ENCODE measurements at regions not wholly inside any gene's neighbourhood (a gene's known extent, or its start where the extent isn't known, plus 50 kb on each side); places are given as distances from the start of the nearest gene placed in this dataset.
"Not testable (repeated sequence)": the region's sequence is repeated elsewhere in the genome, so short reads cannot be mapped to it uniquely, and the experiment has no call there.

DNA sequence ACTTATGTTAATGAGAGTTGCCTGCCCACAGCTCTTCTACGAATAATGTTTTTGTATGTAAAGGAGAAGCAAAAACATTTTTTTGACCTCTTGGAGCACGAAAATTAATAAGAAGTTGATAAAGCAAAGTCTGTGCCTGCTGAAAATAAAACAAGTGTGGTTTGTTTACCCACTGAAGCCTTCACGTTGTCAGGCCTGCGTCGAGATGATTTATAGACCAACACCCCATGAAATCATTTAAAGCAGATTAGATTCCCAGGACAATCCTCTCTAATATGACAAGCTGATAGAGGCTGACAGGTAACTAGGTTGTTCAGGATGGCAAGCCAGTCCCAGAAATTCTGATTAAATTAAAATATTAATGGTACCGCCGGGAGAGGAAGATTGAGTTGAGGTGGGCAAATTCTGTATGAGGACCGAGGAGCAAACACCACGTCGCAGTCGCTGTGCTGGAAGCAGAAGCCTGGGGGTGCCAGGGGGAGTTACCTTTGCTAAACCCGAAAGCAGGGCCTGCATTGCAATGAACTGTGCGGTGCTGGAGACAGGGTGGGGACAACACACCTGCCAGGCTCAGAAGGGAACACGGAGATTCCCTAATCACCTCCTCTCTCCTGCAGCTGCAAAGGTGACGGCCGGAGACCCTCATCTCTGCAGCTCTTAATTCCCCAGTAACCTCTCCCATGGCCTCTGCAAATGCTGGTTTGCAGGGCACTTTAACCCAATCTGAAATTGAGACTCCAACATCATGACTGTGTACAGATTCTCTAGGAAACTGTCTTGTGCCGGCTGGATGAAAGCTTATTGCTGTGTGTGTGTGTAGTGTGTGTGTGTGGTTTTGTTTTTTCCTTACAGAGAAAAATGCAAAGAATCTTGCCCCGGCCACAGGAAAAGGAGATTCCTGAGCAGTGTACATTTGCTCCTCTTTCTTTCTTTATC lies 2805.9 kb downstream of the RPIA start:
- H3K36me3 ChIP-seq (replicated peaks in 1 of 2); intact Hi-C loops (cut with DNase I); H3K27ac ChIP-seq; H3K27me3 ChIP-seq; H3K4me1 ChIP-seq (replicated peaks in 1 of 2); H3K4me3 ChIP-seq; H3K9me3 ChIP-seq (replicated peaks in 1 of 3); DNase-seq: not testable (repeated sequence)
- WGBS, 4 donors: 40 to 70% (median 56%) methylated on average over 7 to 12 of the region's 18 CpGs

DNA sequence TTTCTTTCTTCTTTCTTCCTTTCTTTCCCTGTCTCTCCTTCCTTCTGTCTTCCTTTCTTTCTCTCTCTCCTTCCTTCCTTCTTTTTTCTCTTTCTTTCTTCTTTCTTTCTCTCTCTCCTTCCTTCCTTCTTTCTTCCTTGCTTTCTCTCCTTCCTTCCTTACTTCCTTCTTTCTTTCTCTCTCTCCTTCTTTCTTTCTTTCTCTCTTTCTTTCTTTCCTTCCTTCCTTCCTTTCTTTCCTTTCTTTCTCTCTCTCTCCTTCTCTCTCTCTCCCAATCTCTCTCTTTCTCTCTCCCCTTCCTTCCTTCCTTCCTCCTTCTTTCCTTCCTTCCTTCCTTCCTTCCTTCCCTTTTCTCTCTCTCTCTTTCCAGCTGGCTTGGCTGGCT lies 2806.6 kb downstream of the RPIA start:
- H3K27ac ChIP-seq; H3K4me1 ChIP-seq (replicated peaks in 1 of 2); H3K27me3 ChIP-seq; DNase-seq; intact Hi-C loops (cut with DNase I); H3K4me3 ChIP-seq; H3K36me3 ChIP-seq (replicated peaks in 1 of 2); H3K9me3 ChIP-seq (replicated peaks in 1 of 3): not testable (repeated sequence)

DNA sequence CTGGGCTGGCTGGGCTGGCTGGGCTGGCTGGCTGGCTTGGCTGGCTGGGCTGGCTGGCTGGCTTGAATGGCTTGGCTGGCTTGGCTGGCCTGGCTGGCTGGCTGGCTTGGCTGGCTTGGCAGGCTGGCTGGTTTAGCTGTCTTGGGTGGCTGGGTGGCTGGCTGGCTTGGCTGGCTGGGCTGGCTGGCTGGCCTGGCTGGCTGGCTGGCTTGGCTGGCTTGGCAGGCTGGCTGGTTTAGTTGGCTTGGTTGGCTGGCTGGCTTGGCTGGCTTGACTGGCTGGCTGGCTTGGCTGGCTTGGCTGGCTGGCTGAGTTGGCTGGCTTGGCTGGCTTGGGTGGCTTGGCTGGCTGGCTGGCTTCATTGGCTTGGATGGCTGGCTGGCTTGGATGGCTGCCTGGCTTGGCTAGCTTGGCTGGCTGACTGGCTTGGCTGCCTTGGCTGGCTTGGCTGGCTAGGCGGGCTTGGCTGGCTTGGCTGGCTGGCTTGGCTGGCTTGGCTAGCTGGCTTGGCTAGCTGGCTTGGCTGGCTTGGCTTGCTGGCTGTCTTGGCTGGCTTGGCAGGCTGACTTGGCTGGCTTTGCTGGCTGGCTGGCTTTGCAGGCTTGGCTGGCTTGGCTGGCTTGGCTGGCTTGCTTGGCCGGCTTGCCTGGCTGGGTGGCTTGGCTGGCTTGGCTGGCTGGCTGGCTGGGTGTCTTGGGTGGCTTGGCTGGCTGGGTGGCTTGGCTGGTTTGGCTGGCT lies 2807.2 kb downstream of the RPIA start:
- DNase-seq: peak in 1 of 7 donors; percentile 41
- 84 to 100% (median 93%) methylated on average over 2 of the region's 2 CpGs for WGBS, 4 donors
- H3K4me3 ChIP-seq; H3K36me3 ChIP-seq (replicated peaks in 1 of 2); intact Hi-C loops (cut with DNase I); H3K9me3 ChIP-seq (replicated peaks in 1 of 3); H3K27ac ChIP-seq; H3K4me1 ChIP-seq (replicated peaks in 1 of 2); H3K27me3 ChIP-seq: not testable (repeated sequence)

DNA sequence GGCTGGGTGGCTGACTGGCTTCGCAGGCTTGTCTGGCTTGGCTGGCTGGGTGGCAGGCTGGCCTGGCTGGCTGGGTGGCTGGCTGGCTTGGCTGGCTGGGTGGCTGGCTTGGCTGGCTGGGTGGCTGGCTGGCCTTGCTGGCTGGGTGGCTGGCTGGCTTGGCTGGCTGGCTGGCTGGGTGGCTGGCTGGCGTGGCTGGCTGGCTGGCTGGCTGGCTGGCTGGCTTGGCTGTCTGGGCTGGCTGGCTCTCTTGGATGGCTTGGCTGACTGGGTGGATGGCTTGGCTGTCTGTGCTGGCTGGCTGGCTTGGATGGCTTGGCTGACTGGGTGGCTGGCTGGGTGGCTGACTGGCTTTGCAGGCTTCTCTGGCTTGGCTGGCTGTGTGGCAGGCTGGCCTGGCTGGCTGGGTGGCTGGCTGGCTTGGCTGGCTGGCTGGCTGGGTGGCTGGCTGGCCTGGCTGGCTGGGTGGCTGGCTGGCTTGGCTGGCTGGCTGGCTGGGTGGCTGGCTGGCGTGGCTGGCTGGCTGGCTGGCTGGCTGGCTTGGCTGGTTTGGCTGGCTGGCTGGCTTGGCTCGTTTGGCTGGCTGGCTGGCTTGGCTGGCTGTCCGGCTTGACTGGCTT lies 2808.1 kb downstream of the RPIA start:
- H3K27ac ChIP-seq; intact Hi-C loops (cut with DNase I); DNase-seq; H3K27me3 ChIP-seq; H3K9me3 ChIP-seq (replicated peaks in 1 of 3); H3K4me3 ChIP-seq; H3K4me1 ChIP-seq (replicated peaks in 1 of 2); H3K36me3 ChIP-seq (replicated peaks in 1 of 2): not testable (repeated sequence)
- 50 to 69% (median 60%) methylated on average over 2 to 5 of the region's 5 CpGs for WGBS, 4 donors

DNA sequence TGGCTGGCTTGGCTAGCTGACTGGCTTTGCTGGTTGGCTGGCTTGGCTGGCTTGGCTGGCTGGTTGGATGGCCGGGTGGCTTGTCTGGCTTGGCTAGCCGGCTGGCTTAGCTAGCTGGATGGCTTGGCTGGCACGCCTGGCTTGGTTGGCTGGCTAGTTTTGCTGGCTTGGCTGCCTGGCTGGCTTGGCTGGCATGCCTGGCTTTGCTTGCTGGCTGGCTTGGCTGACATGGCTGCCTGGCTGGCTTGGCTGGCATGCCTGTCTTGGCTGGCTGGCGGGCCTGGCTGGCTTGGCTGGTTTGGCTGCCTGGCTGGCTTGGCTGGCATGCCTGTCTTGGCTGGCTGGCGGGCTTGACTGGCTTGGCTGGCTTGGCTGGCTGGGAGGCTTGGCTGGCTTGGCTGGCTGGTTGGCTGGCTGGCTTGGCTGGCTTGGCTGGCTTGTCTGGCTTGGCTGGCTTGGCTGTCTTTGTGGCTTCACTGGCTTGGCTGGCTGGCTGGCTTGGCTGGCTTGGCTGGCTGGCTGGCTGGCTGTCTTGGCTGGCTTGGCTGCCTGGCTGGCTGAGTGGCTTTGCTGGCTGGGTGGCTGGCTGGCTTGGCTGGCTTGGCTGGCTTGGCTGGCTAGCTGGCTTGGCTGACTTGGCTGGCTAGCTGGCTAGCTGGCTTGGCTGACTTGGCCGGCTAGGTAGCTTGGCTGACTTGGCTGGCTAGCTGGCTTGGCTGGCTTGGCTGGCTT lies 2808.9 kb downstream of the RPIA start:
- H3K27me3 ChIP-seq; H3K27ac ChIP-seq; intact Hi-C loops (cut with DNase I); H3K4me3 ChIP-seq; H3K9me3 ChIP-seq (replicated peaks in 1 of 3); H3K4me1 ChIP-seq (replicated peaks in 1 of 2); DNase-seq; H3K36me3 ChIP-seq (replicated peaks in 1 of 2): not testable (repeated sequence)
- 88 to 95% (median 91%) methylated on average over 1 to 6 of the region's 6 CpGs for WGBS, 4 donors

DNA sequence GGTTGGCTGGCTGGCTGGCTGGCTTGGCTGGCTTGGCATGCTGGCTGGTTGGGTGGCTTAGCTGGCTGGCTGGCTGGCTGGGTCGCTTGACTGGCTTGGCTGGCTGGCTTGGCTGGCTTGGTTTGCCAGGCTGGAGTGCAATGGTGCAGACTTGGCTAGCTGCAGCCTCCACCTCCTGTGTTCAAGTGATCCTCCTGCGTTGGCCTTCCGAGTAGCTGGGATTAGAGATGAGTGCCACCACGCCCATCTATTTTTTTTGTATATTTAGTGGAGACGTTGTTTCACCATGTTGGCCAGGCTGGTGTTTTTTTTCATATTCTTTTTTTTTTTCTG lies 2809.5 kb downstream of the RPIA start:
- H3K4me1 ChIP-seq (replicated peaks in 1 of 2); H3K36me3 ChIP-seq (replicated peaks in 1 of 2); H3K27ac ChIP-seq; H3K9me3 ChIP-seq (replicated peaks in 1 of 3); DNase-seq; intact Hi-C loops (cut with DNase I); H3K4me3 ChIP-seq; H3K27me3 ChIP-seq: not testable (repeated sequence)
- 75 to 94% (median 87%) methylated on average over 5 of the region's 5 CpGs for WGBS, 4 donors

DNA sequence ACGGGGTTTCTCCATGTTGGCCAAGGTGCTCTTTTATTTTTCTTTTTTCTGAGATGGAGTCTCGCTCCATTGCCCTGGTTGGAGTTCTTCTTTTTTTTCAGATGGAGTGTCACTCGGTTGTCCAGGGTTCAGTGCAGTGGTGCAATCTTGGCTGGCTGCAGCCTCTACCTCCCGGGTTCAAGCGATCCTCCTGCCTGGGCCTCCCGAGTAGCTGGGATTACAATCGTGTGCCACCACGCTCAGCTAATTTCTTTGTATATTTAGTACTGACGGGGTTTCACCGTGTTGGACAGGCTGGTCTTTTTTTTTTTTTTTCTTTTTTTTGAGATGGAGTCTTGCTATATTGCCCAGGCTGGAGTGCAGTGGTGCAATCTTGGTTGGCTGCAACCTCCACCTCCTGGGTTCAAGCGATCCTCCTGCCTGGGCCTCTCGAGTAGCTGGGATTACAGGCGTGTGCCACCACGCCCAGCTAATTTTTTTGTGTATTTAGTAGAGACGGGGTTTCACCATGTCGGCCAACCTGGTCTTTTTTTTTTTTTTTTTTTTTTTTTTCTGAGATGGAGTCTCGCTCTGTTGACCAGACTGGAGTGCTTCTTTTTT lies 2810.1 kb downstream of the RPIA start:
- H3K27ac ChIP-seq; intact Hi-C loops (cut with DNase I); H3K9me3 ChIP-seq (replicated peaks in 1 of 3); DNase-seq; H3K27me3 ChIP-seq; H3K4me3 ChIP-seq; H3K4me1 ChIP-seq (replicated peaks in 1 of 2); H3K36me3 ChIP-seq (replicated peaks in 1 of 2): not testable (repeated sequence)
- WGBS, 4 donors: 88 to 93% (median 90%) methylated on average over 13 to 16 of the region's 17 CpGs

DNA sequence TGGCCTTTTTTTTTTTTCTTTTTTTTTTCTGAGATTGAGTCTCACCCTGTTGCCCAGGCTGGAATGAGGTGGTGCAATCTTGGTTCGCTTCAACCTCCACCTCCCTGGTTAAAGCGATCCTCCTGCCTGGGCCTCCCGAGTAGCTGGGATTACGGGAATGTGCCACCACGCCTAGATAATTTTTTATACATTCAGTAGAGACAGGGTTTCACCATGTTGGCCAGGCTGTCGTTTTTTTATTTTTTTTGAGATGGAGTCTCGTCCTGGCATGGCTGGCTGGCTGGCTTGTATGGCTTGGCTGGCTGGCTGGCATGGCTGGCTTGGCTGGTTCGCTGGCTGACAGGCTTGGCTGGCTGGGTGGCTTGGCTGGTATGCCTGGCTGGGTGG lies 2812.1 kb downstream of the RPIA start:
- WGBS, 4 donors: 72 to 88% (median 76%) methylated on average over 7 to 8 of the region's 8 CpGs
- H3K4me1 ChIP-seq (replicated peaks in 1 of 2); H3K36me3 ChIP-seq (replicated peaks in 1 of 2); intact Hi-C loops (cut with DNase I); H3K27me3 ChIP-seq; DNase-seq; H3K4me3 ChIP-seq; H3K9me3 ChIP-seq (replicated peaks in 1 of 3); H3K27ac ChIP-seq: not testable (repeated sequence)

DNA sequence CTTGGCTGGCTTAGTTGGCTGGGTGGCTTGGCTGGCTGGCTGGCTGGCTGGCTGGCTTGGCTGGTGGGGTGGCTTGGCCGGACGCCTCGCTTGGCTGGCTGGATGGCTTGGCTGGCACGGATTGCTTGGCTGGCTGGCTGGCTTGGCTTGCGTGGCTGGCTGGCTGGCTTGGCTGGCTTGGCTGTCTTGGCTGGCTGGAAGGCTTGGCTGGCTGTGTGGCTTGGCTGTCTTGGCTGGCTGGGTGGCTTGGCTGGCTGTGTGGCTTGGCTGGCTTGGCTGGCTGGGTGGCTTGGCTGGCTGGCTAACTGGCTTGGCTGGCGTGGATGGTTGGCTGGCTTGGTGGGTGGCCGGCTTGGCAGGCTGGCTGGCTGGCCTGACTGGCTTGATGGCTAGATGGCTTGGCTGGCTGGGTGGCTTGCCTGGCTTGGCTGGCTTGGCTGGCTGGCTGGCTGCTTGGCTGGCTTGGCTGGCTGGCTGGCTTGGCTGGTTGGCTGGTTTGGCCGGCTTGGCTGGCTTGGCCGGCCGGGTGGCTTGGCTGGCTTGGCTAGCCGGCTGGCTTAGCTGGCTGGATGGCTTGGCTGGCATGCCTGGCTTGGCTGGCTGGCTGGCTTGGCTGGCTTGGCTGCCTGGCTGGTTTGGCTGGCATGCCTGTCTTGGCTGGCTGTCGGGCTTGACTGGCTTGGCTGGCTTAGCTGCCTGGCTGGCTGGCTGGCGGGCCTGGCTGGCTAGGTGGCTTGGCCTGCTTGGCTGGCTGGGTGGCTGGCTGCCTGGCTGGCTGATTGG lies 2812.7 kb downstream of the RPIA start:
- DNase-seq; H3K9me3 ChIP-seq (replicated peaks in 1 of 3); H3K27me3 ChIP-seq; H3K4me3 ChIP-seq; H3K27ac ChIP-seq; intact Hi-C loops (cut with DNase I); H3K36me3 ChIP-seq (replicated peaks in 1 of 2); H3K4me1 ChIP-seq (replicated peaks in 1 of 2): not testable (repeated sequence)
- WGBS, 4 donors: 77 to 100% (median 93%) methylated on average over 2 to 12 of the region's 13 CpGs

DNA sequence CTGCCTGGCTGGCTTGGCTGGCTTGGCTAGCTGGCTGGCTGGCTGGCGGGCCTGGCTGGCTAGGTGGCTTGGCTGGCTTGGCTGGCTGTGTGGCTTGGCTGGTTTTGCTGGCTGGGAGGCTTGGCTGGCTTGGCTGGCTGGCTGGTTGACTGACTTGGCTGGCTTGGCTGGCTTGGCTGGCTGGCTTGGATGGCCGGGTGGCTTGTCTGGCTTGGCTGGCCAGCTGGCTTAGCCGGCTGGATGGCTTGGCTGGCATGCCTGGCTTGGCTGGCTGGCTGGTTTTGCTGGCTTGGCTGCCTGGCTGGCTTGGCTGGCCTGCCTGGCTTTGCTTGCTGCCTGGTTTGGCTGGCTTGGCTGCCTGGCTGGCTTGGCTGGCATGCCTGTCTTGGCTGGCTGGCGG lies 2817.3 kb downstream of the RPIA start:
- intact Hi-C loops (cut with DNase I); H3K36me3 ChIP-seq (replicated peaks in 1 of 2); H3K27ac ChIP-seq; H3K27me3 ChIP-seq; H3K4me3 ChIP-seq; H3K9me3 ChIP-seq (replicated peaks in 1 of 3); H3K4me1 ChIP-seq (replicated peaks in 1 of 2): not testable (repeated sequence)
- WGBS, 4 donors: 76 to 81% methylated on average over 1 to 3 of the region's 4 CpGs; no CpG with 5 or more reads in 2 of the 4 donors
- DNase-seq: peak in 1 of 7 donors; percentile 2

All from adrenal gland (tissue), 9 donors.